ENCODE measurements at regions not wholly inside any gene's neighbourhood (a gene's known extent, or its start where the extent isn't known, plus 50 kb on each side); places are given as distances from the start of the nearest gene placed in this dataset.

DNA sequence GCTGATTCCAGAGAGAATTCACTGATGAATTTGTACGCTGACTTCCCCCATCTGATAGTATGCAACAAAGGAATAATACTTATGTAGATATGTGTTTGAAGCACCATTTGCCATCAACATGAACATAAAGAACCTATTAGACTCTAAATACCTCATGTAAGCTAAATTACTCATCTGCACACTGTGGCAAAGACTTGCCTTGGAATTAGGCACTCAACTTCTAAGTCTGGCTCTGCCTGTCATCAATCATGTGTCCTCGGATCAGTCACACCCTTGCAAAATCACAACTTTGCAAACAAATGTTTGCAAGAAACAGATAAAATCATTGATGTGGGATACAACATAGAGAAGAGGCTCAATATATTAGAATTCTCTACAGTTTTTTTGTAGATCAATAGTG lies 169.9 kb upstream of the LDB2 start:
- no peak overlapping the region for H3K14ac ChIP-seq (ENCODE audit: low read length in 2 of 2)
- H2BK15ac ChIP-seq (ENCODE audit: low read depth, poor library complexity, severe bottlenecking): no peak overlapping the region
- no peak overlapping the region for H4K91ac ChIP-seq (ENCODE audit: low read length)
- H3K36me3 ChIP-seq (ENCODE audit: control insufficient read depth in 1 of 2, insufficient read depth in 2 of 2, low read depth in 1 of 2, low read length in 2 of 2): no peaks in the 10 kb centered on the region
- H3K9ac ChIP-seq (ENCODE audit: low read length): no peak overlapping the region
- no peaks in the 10 kb centered on the region for H3K4me1 ChIP-seq (ENCODE audit: control insufficient read depth, insufficient read depth, low read depth, low read length)
- H3K4me2 ChIP-seq (ENCODE audit: low read length, poor library complexity, severe bottlenecking): no peak overlapping the region
- no peak overlapping the region for H2AK5ac ChIP-seq (ENCODE audit: low read length, severe bottlenecking)
- H2BK12ac ChIP-seq (ENCODE audit: low read length in 2 of 2): no peak overlapping the region
- no peaks in the 10 kb centered on the region for H3K27me3 ChIP-seq (ENCODE audit: control insufficient read depth in 1 of 2, insufficient read depth in 1 of 2, low read length in 2 of 2)
- H4K8ac ChIP-seq (ENCODE audit: low read length): no peak overlapping the region
- no peak overlapping the region for H3K4me3 ChIP-seq (ENCODE audit: insufficient read depth in 1 of 2, low read depth in 1 of 2, low read length in 2 of 2)
- H3K18ac ChIP-seq (ENCODE audit: low read depth in 1 of 2, low read length in 2 of 2): no peak overlapping the region
- peaks cover 6% of the 10 kb centered on the region for H3K9me3 ChIP-seq (ENCODE audit: control insufficient read depth, low read length)
- no peak overlapping the region for H2AFZ ChIP-seq (ENCODE audit: low read depth, low read length)
- no peak overlapping the region for H3K27ac ChIP-seq (ENCODE audit: low read length, poor library complexity, severe bottlenecking)
- H3K23ac ChIP-seq (ENCODE audit: low read length in 2 of 2): no peak overlapping the region
- no peaks in the 10 kb centered on the region for H3K79me1 ChIP-seq (replicated peaks; ENCODE audit: low read length, poor library complexity, severe bottlenecking)
- WGBS: no CpG with 5 or more reads among the region's 2 CpGs
- peak; percentile 51 for DNase-seq
- H3K4ac ChIP-seq (ENCODE audit: low read depth in 1 of 2, low read length in 2 of 2): no peak overlapping the region
- H2BK5ac ChIP-seq (ENCODE audit: low read depth, low read length, poor library complexity, severe bottlenecking): no peak overlapping the region
- no peak overlapping the region for H2BK120ac ChIP-seq (ENCODE audit: low read depth, low read length)

DNA sequence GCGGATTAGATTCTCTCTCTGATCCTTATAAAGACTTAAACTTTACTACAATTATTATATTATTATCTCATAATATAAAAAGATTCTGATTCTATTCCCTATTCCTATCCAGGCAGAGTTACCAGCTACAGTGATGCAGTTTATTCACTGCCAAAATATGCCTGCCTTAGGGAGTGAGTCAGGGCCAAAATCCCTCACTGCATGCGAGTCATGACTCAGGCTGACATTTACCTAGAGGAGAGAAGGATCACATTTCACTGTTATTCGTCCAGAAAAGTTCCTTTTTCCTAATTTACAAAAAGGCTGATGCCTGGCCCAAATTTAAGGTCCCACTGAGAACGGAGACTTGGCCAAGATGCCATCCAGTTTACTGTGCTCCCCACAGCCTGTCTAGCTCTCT lies 168.5 kb upstream of the LDB2 start:
- no peak overlapping the region for H3K27ac ChIP-seq (ENCODE audit: low read length, poor library complexity, severe bottlenecking)

DNA sequence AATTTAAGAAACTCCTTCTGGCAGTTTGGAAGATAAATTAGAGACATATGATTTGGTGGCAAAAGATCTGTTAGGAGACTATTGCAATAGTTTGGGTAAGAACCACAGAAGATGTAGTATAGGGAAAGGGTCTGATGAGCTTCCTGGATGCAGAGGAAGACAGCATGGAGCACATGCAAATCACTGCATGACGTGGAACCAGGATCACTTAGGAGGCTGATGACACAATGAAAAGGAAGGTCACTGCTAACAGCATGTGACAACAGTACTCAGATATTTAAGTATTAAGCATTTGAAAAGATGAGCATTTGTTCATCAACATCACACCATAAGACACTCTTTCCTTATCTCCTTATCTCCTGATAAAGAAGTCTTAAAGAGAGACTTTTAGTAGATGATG lies 167.8 kb upstream of the LDB2 start:
- Histone ChIP-seq H3K4me1 (ENCODE audit: control insufficient read depth, insufficient read depth, low read depth, low read length) (no peaks in the 10 kb centered on the region), H2AFZ (ENCODE audit: low read depth, low read length) (no peak overlapping the region)
- WGBS: no CpG with 5 or more reads among the region's 1 CpG

More for the DNA sequence above, 168.5 kb upstream of the LDB2 start:
- Histone ChIP-seq H2BK12ac (ENCODE audit: low read length in 2 of 2) (no peak overlapping the region), H3K9ac (ENCODE audit: low read length) (peak overlapping the region; percentile 64), H3K9me3 (ENCODE audit: control insufficient read depth, low read length) (peaks cover 6% of the 10 kb centered on the region), H3K23ac (ENCODE audit: low read length in 2 of 2) (no peak overlapping the region), H4K91ac (ENCODE audit: low read length) (no peak overlapping the region), H4K8ac (ENCODE audit: low read length) (no peak overlapping the region), H3K4me3 (ENCODE audit: insufficient read depth in 1 of 2, low read depth in 1 of 2, low read length in 2 of 2) (no peak overlapping the region), H3K4ac (ENCODE audit: low read depth in 1 of 2, low read length in 2 of 2) (peak overlapping the region in 1 of 2 experiments; percentile 9), H3K4me2 (ENCODE audit: low read length, poor library complexity, severe bottlenecking) (no peak overlapping the region), H2AFZ (ENCODE audit: low read depth, low read length) (no peak overlapping the region), H3K18ac (ENCODE audit: low read depth in 1 of 2, low read length in 2 of 2) (peak overlapping the region in 1 of 2 experiments; percentile 18), H3K14ac (ENCODE audit: low read length in 2 of 2) (no peak overlapping the region), H3K4me1 (ENCODE audit: control insufficient read depth, insufficient read depth, low read depth, low read length) (no peaks in the 10 kb centered on the region), H3K36me3 (ENCODE audit: control insufficient read depth in 1 of 2, insufficient read depth in 2 of 2, low read depth in 1 of 2, low read length in 2 of 2) (no peaks in the 10 kb centered on the region), H2BK120ac (ENCODE audit: low read depth, low read length) (no peak overlapping the region), H2BK5ac (ENCODE audit: low read depth, low read length, poor library complexity, severe bottlenecking) (no peak overlapping the region), H3K27me3 (ENCODE audit: control insufficient read depth in 1 of 2, insufficient read depth in 1 of 2, low read length in 2 of 2) (no peaks in the 10 kb centered on the region), H3K79me1 (replicated peaks; ENCODE audit: low read length, poor library complexity, severe bottlenecking) (no peaks in the 10 kb centered on the region), H2BK15ac (ENCODE audit: low read depth, poor library complexity, severe bottlenecking) (no peak overlapping the region), H2AK5ac (ENCODE audit: low read length, severe bottlenecking) (no peak overlapping the region)
- DNase-seq: peak; percentile 77
- 14% methylated on average over 3 of the region's 4 CpGs for WGBS

DNA sequence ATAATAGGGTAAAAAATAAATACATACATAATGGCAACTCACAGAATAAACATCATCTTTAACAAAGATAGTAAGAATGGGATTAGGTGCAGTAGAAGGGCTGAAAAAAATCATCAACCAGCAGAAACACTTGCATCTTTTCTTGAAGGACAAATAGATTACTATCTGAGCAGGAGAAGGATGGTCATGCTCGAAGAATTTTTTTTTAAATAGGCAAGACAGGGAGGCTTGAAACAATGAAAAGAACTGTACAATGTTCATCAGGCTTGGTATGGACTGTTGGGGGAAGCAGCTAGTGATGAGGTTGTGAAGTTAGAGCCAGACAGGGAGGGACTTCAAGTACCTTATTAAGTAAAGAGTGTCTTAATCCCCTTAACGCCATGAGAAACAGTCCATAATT lies 167.4 kb upstream of the LDB2 start:
- 94% methylated on average over 1 of the region's 2 CpGs for WGBS
- Histone ChIP-seq H3K18ac (ENCODE audit: low read depth in 1 of 2, low read length in 2 of 2) (no peak overlapping the region), H2BK120ac (ENCODE audit: low read depth, low read length) (no peak overlapping the region), H3K14ac (ENCODE audit: low read length in 2 of 2) (no peak overlapping the region), H3K4ac (ENCODE audit: low read depth in 1 of 2, low read length in 2 of 2) (no peak overlapping the region), H4K8ac (ENCODE audit: low read length) (no peak overlapping the region), H3K9ac (ENCODE audit: low read length) (peak overlapping the region; percentile 64), H3K27ac (ENCODE audit: low read length, poor library complexity, severe bottlenecking) (no peak overlapping the region), H3K23ac (ENCODE audit: low read length in 2 of 2) (no peak overlapping the region), H2AFZ (ENCODE audit: low read depth, low read length) (no peak overlapping the region), H3K4me1 (ENCODE audit: control insufficient read depth, insufficient read depth, low read depth, low read length) (no peaks in the 10 kb centered on the region), H2BK12ac (ENCODE audit: low read length in 2 of 2) (no peak overlapping the region), H2BK15ac (ENCODE audit: low read depth, poor library complexity, severe bottlenecking) (no peak overlapping the region), H3K36me3 (ENCODE audit: control insufficient read depth in 1 of 2, insufficient read depth in 2 of 2, low read depth in 1 of 2, low read length in 2 of 2) (no peaks in the 10 kb centered on the region), H3K9me3 (ENCODE audit: control insufficient read depth, low read length) (peaks cover 6% of the 10 kb centered on the region), H2AK5ac (ENCODE audit: low read length, severe bottlenecking) (no peak overlapping the region), H3K27me3 (ENCODE audit: control insufficient read depth in 1 of 2, insufficient read depth in 1 of 2, low read length in 2 of 2) (no peaks in the 10 kb centered on the region), H3K79me1 (replicated peaks; ENCODE audit: low read length, poor library complexity, severe bottlenecking) (no peaks in the 10 kb centered on the region), H2BK5ac (ENCODE audit: low read depth, low read length, poor library complexity, severe bottlenecking) (no peak overlapping the region), H3K4me2 (ENCODE audit: low read length, poor library complexity, severe bottlenecking) (no peak overlapping the region), H3K4me3 (ENCODE audit: insufficient read depth in 1 of 2, low read depth in 1 of 2, low read length in 2 of 2) (no peak overlapping the region), H4K91ac (ENCODE audit: low read length) (no peak overlapping the region)
- no peak for DNase-seq

More for the DNA sequence above, 167.8 kb upstream of the LDB2 start:
- H3K14ac ChIP-seq (ENCODE audit: low read length in 2 of 2): no peak overlapping the region
- H3K23ac ChIP-seq (ENCODE audit: low read length in 2 of 2): no peak overlapping the region
- no peak overlapping the region for H2BK120ac ChIP-seq (ENCODE audit: low read depth, low read length)
- H3K27ac ChIP-seq (ENCODE audit: low read length, poor library complexity, severe bottlenecking): no peak overlapping the region
- no peak overlapping the region for H3K4ac ChIP-seq (ENCODE audit: low read depth in 1 of 2, low read length in 2 of 2)
- H3K27me3 ChIP-seq (ENCODE audit: control insufficient read depth in 1 of 2, insufficient read depth in 1 of 2, low read length in 2 of 2): no peaks in the 10 kb centered on the region
- H3K36me3 ChIP-seq (ENCODE audit: control insufficient read depth in 1 of 2, insufficient read depth in 2 of 2, low read depth in 1 of 2, low read length in 2 of 2): no peaks in the 10 kb centered on the region
- H2BK15ac ChIP-seq (ENCODE audit: low read depth, poor library complexity, severe bottlenecking): no peak overlapping the region
- H3K4me3 ChIP-seq (ENCODE audit: insufficient read depth in 1 of 2, low read depth in 1 of 2, low read length in 2 of 2): no peak overlapping the region
- H2BK5ac ChIP-seq (ENCODE audit: low read depth, low read length, poor library complexity, severe bottlenecking): no peak overlapping the region
- H2BK12ac ChIP-seq (ENCODE audit: low read length in 2 of 2): no peak overlapping the region
- no peak overlapping the region for H4K91ac ChIP-seq (ENCODE audit: low read length)
- no peak overlapping the region for H3K4me2 ChIP-seq (ENCODE audit: low read length, poor library complexity, severe bottlenecking)
- H2AK5ac ChIP-seq (ENCODE audit: low read length, severe bottlenecking): no peak overlapping the region
- peak; percentile 31 for DNase-seq
- H3K18ac ChIP-seq (ENCODE audit: low read depth in 1 of 2, low read length in 2 of 2): no peak overlapping the region
- no peaks in the 10 kb centered on the region for H3K79me1 ChIP-seq (replicated peaks; ENCODE audit: low read length, poor library complexity, severe bottlenecking)
- peaks cover 6% of the 10 kb centered on the region for H3K9me3 ChIP-seq (ENCODE audit: control insufficient read depth, low read length)
- H3K9ac ChIP-seq (ENCODE audit: low read length): peak overlapping the region; percentile 64
- H4K8ac ChIP-seq (ENCODE audit: low read length): no peak overlapping the region

Measured in mesenchymal stem cell (in vitro differentiated cells and primary cell).